ENCODE measurements at regions not wholly inside any gene's neighbourhood (a gene's known extent, or its start where the extent isn't known, plus 50 kb on each side); places are given as distances from the start of the nearest gene placed in this dataset.

DNA sequence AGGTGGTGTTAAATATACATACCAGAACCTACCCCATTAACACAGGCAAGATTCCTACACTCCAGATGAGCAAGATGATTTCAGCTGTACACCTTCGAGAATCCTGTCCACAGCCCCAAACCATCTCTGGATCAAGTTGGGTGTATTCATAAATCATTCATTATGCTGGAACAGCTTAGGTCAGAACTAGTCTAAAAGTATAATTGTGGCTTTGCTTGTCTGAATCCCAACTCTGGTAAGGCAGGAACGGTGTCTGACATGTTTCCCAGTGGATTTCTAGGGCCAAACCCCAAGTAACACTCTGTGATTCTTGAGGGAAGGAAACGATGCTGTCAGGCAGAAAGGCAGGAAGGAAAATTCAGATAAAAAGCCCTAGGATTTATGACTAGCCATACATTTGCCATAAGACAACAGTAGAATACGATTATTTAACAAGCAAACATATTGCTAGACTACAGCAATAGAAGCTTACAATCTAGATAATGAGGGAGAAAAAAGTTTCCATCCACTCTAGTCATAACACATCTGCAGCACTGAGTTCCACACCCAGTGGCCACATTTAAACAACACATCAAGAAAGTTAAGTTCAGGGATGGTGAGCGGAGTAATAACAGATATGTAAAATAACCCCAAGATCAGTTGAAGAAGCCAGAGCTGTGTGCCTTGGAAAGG lies 444.8 kb downstream of the RND3 start:
- Histone ChIP-seq H3K9me3 (replicated peaks) (peaks cover 3% of the 10 kb centered on the region), H3K4me3 (no peak overlapping the region), H3K36me3 (no peaks in the 10 kb centered on the region), H3K27me3 (ENCODE audit: low read depth) (no peaks in the 10 kb centered on the region), H3K4me1 (no peaks in the 10 kb centered on the region), H3K27ac (replicated peaks) (no peak overlapping the region)
- no peak for DNase-seq
- TF ChIP-seq, protein P1, sequence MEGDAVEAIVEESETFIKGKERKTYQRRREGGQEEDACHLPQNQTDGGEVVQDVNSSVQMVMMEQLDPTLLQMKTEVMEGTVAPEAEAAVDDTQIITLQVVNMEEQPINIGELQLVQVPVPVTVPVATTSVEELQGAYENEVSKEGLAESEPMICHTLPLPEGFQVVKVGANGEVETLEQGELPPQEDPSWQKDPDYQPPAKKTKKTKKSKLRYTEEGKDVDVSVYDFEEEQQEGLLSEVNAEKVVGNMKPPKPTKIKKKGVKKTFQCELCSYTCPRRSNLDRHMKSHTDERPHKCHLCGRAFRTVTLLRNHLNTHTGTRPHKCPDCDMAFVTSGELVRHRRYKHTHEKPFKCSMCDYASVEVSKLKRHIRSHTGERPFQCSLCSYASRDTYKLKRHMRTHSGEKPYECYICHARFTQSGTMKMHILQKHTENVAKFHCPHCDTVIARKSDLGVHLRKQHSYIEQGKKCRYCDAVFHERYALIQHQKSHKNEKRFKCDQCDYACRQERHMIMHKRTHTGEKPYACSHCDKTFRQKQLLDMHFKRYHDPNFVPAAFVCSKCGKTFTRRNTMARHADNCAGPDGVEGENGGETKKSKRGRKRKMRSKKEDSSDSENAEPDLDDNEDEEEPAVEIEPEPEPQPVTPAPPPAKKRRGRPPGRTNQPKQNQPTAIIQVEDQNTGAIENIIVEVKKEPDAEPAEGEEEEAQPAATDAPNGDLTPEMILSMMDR (IDR thresholded peaks at IDR 0.05; ENCODE audit: borderline replicate concordance): no peak
- intact Hi-C loops (cut with micrococcal nuclease): no loop called here

DNA sequence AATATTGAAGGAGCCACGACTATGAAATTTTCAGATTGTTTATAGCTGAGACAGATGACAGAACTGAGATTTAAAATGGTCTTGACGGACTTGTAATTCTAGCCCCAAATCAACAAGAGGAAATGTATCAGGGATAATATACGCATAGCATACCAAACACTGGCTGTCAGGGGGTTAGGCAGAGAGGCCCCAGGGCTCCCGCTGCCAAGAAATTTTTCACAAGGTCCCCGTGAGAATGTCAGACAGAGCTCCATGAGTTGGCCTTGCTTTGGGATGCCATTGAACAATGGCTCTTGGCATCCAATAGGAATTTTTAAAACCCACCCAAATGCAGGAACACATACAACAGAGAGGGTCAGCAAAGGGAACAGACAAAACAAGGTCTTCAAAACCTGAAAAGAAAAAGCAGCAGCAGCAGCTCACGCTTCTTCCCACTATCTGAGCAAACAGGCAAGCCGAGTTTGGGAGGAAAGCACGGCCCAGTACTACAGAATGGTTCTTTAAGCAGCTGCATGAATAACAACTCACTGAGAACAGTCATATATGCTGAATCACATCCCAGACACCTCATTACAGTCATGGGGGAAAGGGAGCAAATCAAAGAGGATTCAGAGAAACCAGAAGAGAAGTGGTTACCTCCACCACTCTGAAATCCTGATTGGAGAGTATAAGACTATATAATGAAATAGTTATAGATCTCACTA lies 445.6 kb downstream of the RND3 start:
- Histone ChIP-seq H3K36me3 (no peaks in the 10 kb centered on the region), H3K4me1 (no peaks in the 10 kb centered on the region), H3K27me3 (ENCODE audit: low read depth) (no peaks in the 10 kb centered on the region), H3K4me3 (no peak overlapping the region), H3K27ac (replicated peaks) (no peak overlapping the region), H3K9me3 (replicated peaks) (peaks cover 3% of the 10 kb centered on the region)
- intact Hi-C loops (cut with micrococcal nuclease): no loop called here
- DNase-seq: no peak
- TF ChIP-seq, protein P1 (IDR thresholded peaks at IDR 0.05; ENCODE audit: borderline replicate concordance): no peak

DNA sequence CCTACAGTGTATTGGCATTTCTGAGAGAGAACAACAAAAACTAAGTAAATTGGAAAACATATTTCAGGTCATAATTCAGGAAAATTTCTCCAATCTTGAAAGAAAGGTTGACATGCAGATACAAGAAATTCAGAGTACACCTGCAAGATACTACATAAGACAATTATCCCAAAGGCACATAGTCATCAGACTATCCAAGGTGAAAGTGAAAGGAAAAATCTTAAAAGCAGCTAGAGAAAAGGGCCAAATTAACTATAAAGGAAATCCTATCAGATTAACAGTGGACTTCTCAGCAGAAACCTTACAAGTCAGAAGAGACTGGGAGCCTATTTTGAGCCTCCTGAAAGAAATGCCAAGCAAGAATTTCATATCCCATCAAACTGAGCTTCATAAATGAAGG lies 449.0 kb upstream of the MMADHC start:
- intact Hi-C loops (cut with micrococcal nuclease): no loop called here
- Histone ChIP-seq H3K4me1 (no peaks in the 10 kb centered on the region), H3K27me3 (ENCODE audit: low read depth) (no peaks in the 10 kb centered on the region), H3K4me3 (no peak overlapping the region), H3K27ac (replicated peaks) (no peak overlapping the region), H3K9me3 (replicated peaks) (peaks cover 3% of the 10 kb centered on the region), H3K36me3 (no peaks in the 10 kb centered on the region)
- no peak for DNase-seq
- TF ChIP-seq, protein P1 (IDR thresholded peaks at IDR 0.05; ENCODE audit: borderline replicate concordance): no peak

DNA sequence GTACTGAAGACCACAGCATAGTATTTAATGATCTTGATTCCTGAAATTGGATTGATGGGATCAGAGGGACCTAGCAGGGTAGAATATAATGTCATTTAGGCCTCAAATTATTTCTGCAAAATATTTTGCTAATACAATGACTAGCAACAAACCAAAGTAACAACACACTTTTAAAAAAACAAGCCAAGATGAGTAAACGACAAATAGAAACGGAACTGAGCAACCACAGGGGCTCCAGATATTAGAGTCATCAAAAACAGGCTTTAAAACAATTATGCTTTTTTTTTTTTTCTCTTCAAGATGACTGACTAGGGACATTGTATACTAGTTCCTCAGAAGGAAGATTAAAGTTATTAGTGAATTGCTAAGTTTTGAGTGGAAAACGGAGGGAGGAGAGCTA lies 447.1 kb upstream of the MMADHC start:
- H3K27ac ChIP-seq (replicated peaks): no peak overlapping the region
- no peak for DNase-seq
- no peaks in the 10 kb centered on the region for H3K4me1 ChIP-seq
- no peaks in the 10 kb centered on the region for H3K27me3 ChIP-seq (ENCODE audit: low read depth)
- intact Hi-C loops (cut with micrococcal nuclease): no loop called here
- no peaks in the 10 kb centered on the region for H3K36me3 ChIP-seq
- H3K4me3 ChIP-seq: no peak overlapping the region
- TF ChIP-seq, protein P1 (IDR thresholded peaks at IDR 0.05; ENCODE audit: borderline replicate concordance): no peak
- peaks cover 3% of the 10 kb centered on the region for H3K9me3 ChIP-seq (replicated peaks)

DNA sequence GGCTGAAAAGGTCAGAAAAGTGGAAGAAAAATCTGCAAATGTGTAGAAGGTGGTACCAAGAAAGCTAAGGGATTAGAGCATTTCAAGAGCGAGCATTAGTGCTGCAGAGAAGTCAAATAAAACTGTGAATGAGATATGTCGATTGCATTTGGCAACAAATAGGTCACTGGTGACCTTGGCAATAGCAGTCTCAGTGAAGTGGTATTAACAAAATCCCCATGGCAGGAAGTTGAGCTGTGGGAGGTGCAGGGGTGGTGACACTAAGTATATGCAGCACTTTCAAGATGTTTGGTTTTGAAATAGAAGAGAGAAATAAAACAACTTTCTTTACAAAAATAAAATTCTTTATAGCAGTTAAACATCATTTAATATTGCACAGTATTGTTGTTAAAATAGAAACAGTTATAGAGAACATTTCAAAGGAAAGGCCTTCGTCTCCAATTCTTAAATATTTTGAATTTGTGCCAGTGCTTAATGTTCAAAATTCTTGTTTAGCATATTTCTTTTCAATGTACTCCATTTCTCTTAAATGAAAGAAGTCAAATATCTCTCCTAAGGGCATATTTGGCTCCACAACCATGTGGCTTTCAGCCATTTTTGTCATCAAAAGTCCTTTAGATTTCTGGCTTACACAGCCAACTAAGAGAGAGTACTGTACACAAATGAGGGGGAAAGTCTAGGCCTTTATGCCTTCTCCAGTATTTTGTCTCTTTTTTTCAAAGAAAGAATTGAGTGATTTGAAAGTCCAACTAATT lies 443.0 kb upstream of the MMADHC start:
- Histone ChIP-seq H3K9me3 (replicated peaks) (no peaks in the 10 kb centered on the region), H3K27ac (replicated peaks) (no peak overlapping the region), H3K4me3 (no peak overlapping the region), H3K27me3 (ENCODE audit: low read depth) (no peaks in the 10 kb centered on the region), H3K36me3 (no peaks in the 10 kb centered on the region), H3K4me1 (no peaks in the 10 kb centered on the region)
- intact Hi-C loops (cut with micrococcal nuclease): no loop called here
- TF ChIP-seq, protein P1 (IDR thresholded peaks at IDR 0.05; ENCODE audit: borderline replicate concordance): no peak
- no peak for DNase-seq
